Hepatocyte (in vitro differentiated cells): ENCODE measurements at regions not wholly inside any gene's neighbourhood (a gene's known extent, or its start where the extent isn't known, plus 50 kb on each side); places are given as distances from the start of the nearest gene placed in this dataset.
"Not testable (repeated sequence)": the region's sequence is repeated elsewhere in the genome, so short reads cannot be mapped to it uniquely, and the experiment has no call there.

Source experiments
- DNase-seq: peaks from one replicate; pipeline ENCODE4 v3.0.0-alpha.2; 2016; ENCODE audit warnings: low spot score
- H2AFZ ChIP-seq: fragments of 200-600 bp; sonication (generic); 2 replicates; pipeline ENCODE4 v1.6.0; 2016; ENCODE audit warnings: antibody characterized with exemption, mild to moderate bottlenecking
- H3K27ac ChIP-seq: fragments of 200-600 bp; sonication (generic); 2 replicates; pipeline ENCODE4 v1.5.1; 2016; ENCODE audit warnings: mild to moderate bottlenecking
- H3K27me3 ChIP-seq: fragments of 200-600 bp; sonication (generic); 2 replicates; pipeline ENCODE4 v1.6.1; 2016
- H3K36me3 ChIP-seq: fragments of 200-600 bp; sonication (generic); replicated peaks from 2 replicates; pipeline ENCODE4 v1.5.1; 2016; ENCODE audit warnings: low read depth; ENCODE audit not compliant: insufficient read depth
- H3K4me1 ChIP-seq: fragments of 200-600 bp; sonication (generic); 2 replicates; pipeline ENCODE4 v1.5.1; 2016; ENCODE audit warnings: mild to moderate bottlenecking, moderate library complexity; ENCODE audit not compliant: insufficient read depth
- H3K4me2 ChIP-seq: fragments of 200-600 bp; sonication (generic); 2 replicates; pipeline ENCODE4 v1.6.0; 2016
- H3K4me3 ChIP-seq: fragments of 200-600 bp; sonication (generic); 2 replicates; pipeline ENCODE4 v1.5.1; 2016; ENCODE audit warnings: mild to moderate bottlenecking
- H3K79me2 ChIP-seq: fragments of 200-600 bp; sonication (generic); 2 replicates; pipeline ENCODE4 v1.6.0; 2017; ENCODE audit warnings: mild to moderate bottlenecking
- H3K9me2 ChIP-seq: fragments of 200-600 bp; sonication (generic); replicated peaks from 2 replicates; pipeline ENCODE4 v1.6.0; 2017; ENCODE audit warnings: mild to moderate bottlenecking; ENCODE audit not compliant: insufficient read depth
- H3K9me3 ChIP-seq: fragments of 200-600 bp; sonication (generic); 2 replicates; pipeline ENCODE4 v1.5.1; 2016; ENCODE audit warnings: low read depth, mild to moderate bottlenecking
- H4K20me1 ChIP-seq: fragments of 200-600 bp; sonication (generic); 2 replicates; pipeline ENCODE4 v1.6.0; 2016; ENCODE audit warnings: mild to moderate bottlenecking; ENCODE audit not compliant: insufficient read depth, poor library complexity, severe bottlenecking
- EZH2 ChIP-seq: fragments of 200-600 bp; sonication (generic); IDR thresholded peaks from 2 replicates; pipeline ENCODE4 v1.6.1; 2016; ENCODE audit warnings: antibody characterized with exemption, mild to moderate bottlenecking, borderline replicate concordance
- EZH2phosphoT487 ChIP-seq: fragments of 200-600 bp; sonication (generic); IDR thresholded peaks from one replicate; pipeline ENCODE4 v1.6.1; 2018; ENCODE audit warnings: antibody characterized with exemption, mild to moderate bottlenecking, low read depth, moderate library complexity; ENCODE audit not compliant: unreplicated experiment, severe bottlenecking
- WGBS: methylation state at CpG from one replicate; pipeline ENCODE4 v1.1.6; 2016; ENCODE audit warnings: low lambda C conversion rate; ENCODE audit errors: missing lambda C conversion rate; 5-methylcytosine and 5-hydroxymethylcytosine counted together
- TF ChIP-seq, protein P1 (sequence below): fragments of 200-600 bp; sonication (generic); IDR thresholded peaks from 2 replicates; pipeline ENCODE4 v1.5.1; 2016; ENCODE audit warnings: antibody characterized with exemption, mild to moderate bottlenecking; ENCODE audit not compliant: poor library complexity

DNA sequence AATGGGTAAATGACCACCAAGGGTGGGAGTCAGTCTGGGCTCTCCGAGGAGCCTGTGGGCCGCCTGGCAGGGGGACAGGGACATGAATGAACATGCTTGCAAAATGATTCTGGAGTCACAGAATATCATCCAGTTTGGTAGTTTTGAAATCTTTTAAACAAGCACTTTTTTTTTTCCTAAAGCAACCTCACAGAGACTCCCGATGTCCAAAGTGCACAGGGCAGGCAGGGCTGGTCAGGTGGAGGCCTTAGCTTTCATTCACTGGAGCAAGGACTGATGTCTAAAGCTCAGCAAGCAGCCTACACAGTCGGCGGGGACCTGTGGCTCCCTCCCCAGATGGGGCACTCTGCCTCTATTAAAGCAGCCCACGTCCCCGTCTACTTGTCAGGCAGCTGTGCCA is 402.9 kb downstream of the PPP1R2C start:
- 88% methylated on average over 7 of the region's 7 CpGs for WGBS
- Histone ChIP-seq H4K20me1 (no peaks in the 10 kb centered on the region), H2AFZ (no peak overlapping the region), H3K4me2 (peak overlapping the region; percentile 41), H3K36me3 (no peaks in the 10 kb centered on the region), H3K27ac (peak overlapping the region; percentile 58), H3K27me3 (no peaks in the 10 kb centered on the region), H3K79me2 (no peaks in the 10 kb centered on the region), H3K9me3 (no peaks in the 10 kb centered on the region), H3K9me2 (no peaks in the 10 kb centered on the region), H3K4me3 (no peak overlapping the region), H3K4me1 (peaks cover 6% of the 10 kb centered on the region)
- TF ChIP-seq EZH2: no peak
- TF ChIP-seq EZH2phosphoT487: no peak
- TF ChIP-seq, protein P1, sequence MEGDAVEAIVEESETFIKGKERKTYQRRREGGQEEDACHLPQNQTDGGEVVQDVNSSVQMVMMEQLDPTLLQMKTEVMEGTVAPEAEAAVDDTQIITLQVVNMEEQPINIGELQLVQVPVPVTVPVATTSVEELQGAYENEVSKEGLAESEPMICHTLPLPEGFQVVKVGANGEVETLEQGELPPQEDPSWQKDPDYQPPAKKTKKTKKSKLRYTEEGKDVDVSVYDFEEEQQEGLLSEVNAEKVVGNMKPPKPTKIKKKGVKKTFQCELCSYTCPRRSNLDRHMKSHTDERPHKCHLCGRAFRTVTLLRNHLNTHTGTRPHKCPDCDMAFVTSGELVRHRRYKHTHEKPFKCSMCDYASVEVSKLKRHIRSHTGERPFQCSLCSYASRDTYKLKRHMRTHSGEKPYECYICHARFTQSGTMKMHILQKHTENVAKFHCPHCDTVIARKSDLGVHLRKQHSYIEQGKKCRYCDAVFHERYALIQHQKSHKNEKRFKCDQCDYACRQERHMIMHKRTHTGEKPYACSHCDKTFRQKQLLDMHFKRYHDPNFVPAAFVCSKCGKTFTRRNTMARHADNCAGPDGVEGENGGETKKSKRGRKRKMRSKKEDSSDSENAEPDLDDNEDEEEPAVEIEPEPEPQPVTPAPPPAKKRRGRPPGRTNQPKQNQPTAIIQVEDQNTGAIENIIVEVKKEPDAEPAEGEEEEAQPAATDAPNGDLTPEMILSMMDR: no peak
- peak; percentile 24 for DNase-seq

DNA sequence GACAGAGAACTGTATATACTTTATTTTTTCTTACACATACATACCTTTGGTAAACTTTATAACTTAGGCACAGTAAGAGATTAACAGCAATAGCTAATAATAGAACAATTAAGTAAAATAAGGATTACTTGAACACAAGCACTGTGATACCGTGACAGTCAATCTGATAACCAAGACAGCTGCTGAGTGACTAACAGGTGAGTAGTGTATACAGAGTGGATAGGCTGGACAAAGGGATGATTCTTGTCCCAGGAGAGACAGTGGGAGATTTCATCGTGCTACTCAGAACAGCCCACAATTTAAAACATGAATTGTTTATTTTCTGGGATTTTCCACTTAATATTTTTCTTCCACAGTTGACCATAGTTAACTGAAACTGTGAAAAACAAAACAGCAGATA is 411.8 kb downstream of the PPP1R2C start:
- WGBS: 53% methylated on average over 2 of the region's 2 CpGs
- H3K9me3 ChIP-seq: no peaks in the 10 kb centered on the region

GRCh38 chrX:42362219-42362618 is 415.7 kb downstream of the PPP1R2C start:
- 88% methylated on average over 1 of the region's 1 CpG for WGBS
- H3K4me3 ChIP-seq: no peak overlapping the region
- no peak for DNase-seq
- no peaks in the 10 kb centered on the region for H3K79me2 ChIP-seq
- H3K27me3 ChIP-seq: no peaks in the 10 kb centered on the region
- H3K36me3 ChIP-seq: no peaks in the 10 kb centered on the region
- H3K9me3 ChIP-seq: no peaks in the 10 kb centered on the region
- no peak overlapping the region for H3K4me2 ChIP-seq
- no peaks in the 10 kb centered on the region for H3K9me2 ChIP-seq
- H3K27ac ChIP-seq: no peak overlapping the region
- H4K20me1 ChIP-seq: no peaks in the 10 kb centered on the region
- TF ChIP-seq, protein P1: no peak
- TF ChIP-seq EZH2: no peak
- TF ChIP-seq EZH2phosphoT487: no peak
- no peaks in the 10 kb centered on the region for H3K4me1 ChIP-seq
- no peak overlapping the region for H2AFZ ChIP-seq

More for the DNA sequence above, 411.8 kb downstream of the PPP1R2C start:
- peak overlapping the region; percentile 35 for H3K27ac ChIP-seq
- H3K4me2 ChIP-seq: peak overlapping the region; percentile 9
- no peak overlapping the region for H3K4me3 ChIP-seq
- TF ChIP-seq, protein P1: no peak
- TF ChIP-seq EZH2 (no peak), EZH2phosphoT487 (no peak)
- no peaks in the 10 kb centered on the region for H4K20me1 ChIP-seq
- no peaks in the 10 kb centered on the region for H3K4me1 ChIP-seq
- H3K9me2 ChIP-seq: no peaks in the 10 kb centered on the region
- H2AFZ ChIP-seq: no peak overlapping the region
- H3K27me3 ChIP-seq: no peaks in the 10 kb centered on the region
- H3K36me3 ChIP-seq: no peaks in the 10 kb centered on the region
- DNase-seq: no peak
- H3K79me2 ChIP-seq: no peaks in the 10 kb centered on the region

- H3K79me2 ChIP-seq, H3K27ac ChIP-seq, H3K4me3 ChIP-seq, H2AFZ ChIP-seq, H3K4me2 ChIP-seq, H3K36me3 ChIP-seq, H4K20me1 ChIP-seq, H3K9me2 ChIP-seq, H3K27me3 ChIP-seq, H3K9me3 ChIP-seq, H3K4me1 ChIP-seq: not testable (repeated sequence)
- WGBS: 39% methylated on average over 3 of the region's 3 CpGs
- DNase-seq: peak; percentile 67
Measured at GRCh38 chrX:42342981-42343380, 419.6 kb upstream of the CASK start.
